ENCODE measurements at regions not wholly inside any gene's neighbourhood (a gene's known extent, or its start where the extent isn't known, plus 50 kb on each side); places are given as distances from the start of the nearest gene placed in this dataset.

DNA sequence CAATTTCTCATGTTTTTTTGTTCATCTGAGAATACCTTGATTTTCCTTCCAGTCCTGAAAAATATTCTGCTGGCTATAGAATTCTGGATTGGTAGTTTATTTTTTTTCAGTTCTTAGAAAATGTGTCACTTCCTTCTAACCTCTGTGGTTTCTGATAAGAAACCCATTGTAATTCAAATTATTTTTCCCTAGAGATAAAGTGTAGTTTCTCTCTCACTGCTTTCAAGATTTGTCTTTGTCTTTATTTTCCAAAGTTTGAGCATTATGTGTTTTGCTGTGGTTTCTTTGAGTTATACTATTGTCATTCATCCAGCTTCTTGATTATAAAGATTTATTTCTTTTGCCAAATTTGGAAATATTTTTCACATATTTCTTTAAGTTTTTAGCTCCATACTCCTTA is 324.0 kb upstream of the SPRY2 start:
- TF ChIP-seq JUNB (IDR thresholded peaks at IDR 0.05) = no peak
- TF ChIP-seq, protein P1, sequence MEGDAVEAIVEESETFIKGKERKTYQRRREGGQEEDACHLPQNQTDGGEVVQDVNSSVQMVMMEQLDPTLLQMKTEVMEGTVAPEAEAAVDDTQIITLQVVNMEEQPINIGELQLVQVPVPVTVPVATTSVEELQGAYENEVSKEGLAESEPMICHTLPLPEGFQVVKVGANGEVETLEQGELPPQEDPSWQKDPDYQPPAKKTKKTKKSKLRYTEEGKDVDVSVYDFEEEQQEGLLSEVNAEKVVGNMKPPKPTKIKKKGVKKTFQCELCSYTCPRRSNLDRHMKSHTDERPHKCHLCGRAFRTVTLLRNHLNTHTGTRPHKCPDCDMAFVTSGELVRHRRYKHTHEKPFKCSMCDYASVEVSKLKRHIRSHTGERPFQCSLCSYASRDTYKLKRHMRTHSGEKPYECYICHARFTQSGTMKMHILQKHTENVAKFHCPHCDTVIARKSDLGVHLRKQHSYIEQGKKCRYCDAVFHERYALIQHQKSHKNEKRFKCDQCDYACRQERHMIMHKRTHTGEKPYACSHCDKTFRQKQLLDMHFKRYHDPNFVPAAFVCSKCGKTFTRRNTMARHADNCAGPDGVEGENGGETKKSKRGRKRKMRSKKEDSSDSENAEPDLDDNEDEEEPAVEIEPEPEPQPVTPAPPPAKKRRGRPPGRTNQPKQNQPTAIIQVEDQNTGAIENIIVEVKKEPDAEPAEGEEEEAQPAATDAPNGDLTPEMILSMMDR (IDR thresholded peaks at IDR 0.05) = no peak
- TF ChIP-seq, protein P2, sequence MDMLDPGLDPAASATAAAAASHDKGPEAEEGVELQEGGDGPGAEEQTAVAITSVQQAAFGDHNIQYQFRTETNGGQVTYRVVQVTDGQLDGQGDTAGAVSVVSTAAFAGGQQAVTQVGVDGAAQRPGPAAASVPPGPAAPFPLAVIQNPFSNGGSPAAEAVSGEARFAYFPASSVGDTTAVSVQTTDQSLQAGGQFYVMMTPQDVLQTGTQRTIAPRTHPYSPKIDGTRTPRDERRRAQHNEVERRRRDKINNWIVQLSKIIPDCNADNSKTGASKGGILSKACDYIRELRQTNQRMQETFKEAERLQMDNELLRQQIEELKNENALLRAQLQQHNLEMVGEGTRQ (IDR thresholded peaks at IDR 0.05) = no peak
- no peak for TF ChIP-seq SMC3 (IDR thresholded peaks at IDR 0.05)
- no peak for TF ChIP-seq POLR2A (IDR thresholded peaks at IDR 0.05; ENCODE audit: low read length)
- TF ChIP-seq RCOR1 (IDR thresholded peaks at IDR 0.05; ENCODE audit: low read depth, low read length) = no peak
- no peak for TF ChIP-seq BHLHE40 (IDR thresholded peaks at IDR 0.05; ENCODE audit: low read depth, low read length)

Data from A549 (cell line).